K562 (cell line): ENCODE measurements at regions not wholly inside any gene's neighbourhood (a gene's known extent, or its start where the extent isn't known, plus 50 kb on each side); places are given as distances from the start of the nearest gene placed in this dataset.
A peak's percentile ranks its signal among the peaks of the same experiment; 100 is the strongest.
"Not testable (repeated sequence)": the region's sequence is repeated elsewhere in the genome, so short reads cannot be mapped to it uniquely, and the experiment has no call there.

Experiments
- ATAC-seq: fragments of 200-7000 bp; cut with Tn5 transposase; 3 replicates; pipeline ENCODE4 v1.9.1; 2020; ENCODE audit warnings: moderate library complexity
- BruUV-seq: library from RNA; stranded (reverse); fragments of 400-500 nt; replicated peaks from 2 replicates; lab custom pipeline; 2021; lab: Mats Ljungman, UMichigan
- CTCF ChIA-PET: fragments of 300-600 bp; formaldehyde crosslinking; extraction: SDS; loops from one replicate; lab custom pipeline; 2021; ENCODE audit warnings: low intra/inter-chr PET ratio; lab: Yijun Ruan, JAX
- POLR2A ChIA-PET: fragments of 300-600, 350-650 bp; sonication (Branson Sonifier 250); formaldehyde crosslinking; extraction: SDS; loops from one replicate; lab custom pipeline; 2021; ENCODE audit warnings: antibody characterized with exemption, inconsistent platforms; lab: Yijun Ruan, JAX
- DNase-seq, 4 experiments: peaks; one replicate each; pipeline versions ENCODE4 v3.0.0 to v3.0.0-alpha.2; 2011 to 2018; ENCODE audit warnings: low spot score in 3 of 4, mixed read lengths in 3 of 4; ENCODE audit errors: extremely low read depth in 1 of 4
- FAIRE-seq: peaks from 2 replicates; lab custom pipeline; 2011; peaks lifted over from hg19 to GRCh38; lab: Jason Lieb, UNC
- H2AFZ ChIP-seq: 2 replicates; pipeline ENCODE4 v1.6.0; 2011; ENCODE audit warnings: low read depth, low read length, control low read depth, inconsistent platforms
- H3K27ac ChIP-seq: fragments of 200-600 bp; 3 replicates; pipeline ENCODE4 v1.8.0; 2011; ENCODE audit warnings: low read depth, mild to moderate bottlenecking, control low read depth, inconsistent platforms, low read length, moderate library complexity, mixed read lengths; ENCODE audit errors: extremely low read depth
- H3K27me3 ChIP-seq, 2 experiments: fragments of 300-600 bp in 1 of 2; 2 replicates in 1 of 2; 3 replicates in 1 of 2; pipeline versions ENCODE4 v1.6.0 to v1.8.0; 2011; ENCODE audit warnings: inconsistent platforms in 2 of 2, low read length in 2 of 2, mild to moderate bottlenecking in 1 of 2, mixed read lengths in 1 of 2, moderate library complexity in 1 of 2; ENCODE audit not compliant: control insufficient read depth in 2 of 2, insufficient read depth in 2 of 2
- H3K36me3 ChIP-seq: fragments of 300-600 bp; 3 replicates; pipeline ENCODE4 v1.8.0; 2011; ENCODE audit warnings: mild to moderate bottlenecking, low read length, inconsistent platforms; ENCODE audit not compliant: control insufficient read depth, insufficient read depth
- H3K4me1 ChIP-seq, 2 experiments: fragments of 200-600 bp in 1 of 2; replicated peaks in 1 of 2; 2 replicates in 1 of 2; 3 replicates in 1 of 2; pipeline versions ENCODE4 v1.5.1 to v1.8.0; 2011; ENCODE audit warnings: inconsistent platforms in 2 of 2, low read length in 2 of 2, mild to moderate bottlenecking in 1 of 2, mixed read lengths in 1 of 2, moderate library complexity in 1 of 2; ENCODE audit not compliant: control insufficient read depth in 2 of 2, insufficient read depth in 2 of 2
- H3K4me2 ChIP-seq: 2 replicates; pipeline ENCODE4 v1.6.1; 2011; ENCODE audit warnings: low read length, control low read depth, inconsistent platforms, mixed read lengths; ENCODE audit not compliant: insufficient read depth
- H3K4me3 ChIP-seq: fragments of 200-600 bp; sonication (generic), shearing (Covaris generic); 2 replicates; pipeline ENCODE4 v1.5.1; 2016; ENCODE audit warnings: control low read depth, inconsistent platforms
- H3K79me2 ChIP-seq: fragments of 200-600 bp; 3 replicates; pipeline ENCODE4 v1.8.0; 2011; ENCODE audit warnings: low read length, inconsistent platforms; ENCODE audit not compliant: control insufficient read depth, insufficient read depth
- H3K9ac ChIP-seq, 2 experiments: 2 replicates each; pipeline versions ENCODE4 v1.6.0 to v1.6.1; 2011; ENCODE audit warnings: low read depth in 2 of 2, low read length in 2 of 2, control low read depth in 1 of 2, inconsistent platforms in 1 of 2, mild to moderate bottlenecking in 1 of 2, mixed read lengths in 1 of 2; ENCODE audit not compliant: insufficient read depth in 1 of 2
- H3K9me1 ChIP-seq: one replicate; pipeline ENCODE4 v1.6.0; 2011; ENCODE audit warnings: inconsistent platforms, mild to moderate bottlenecking, low read length, moderate library complexity; ENCODE audit not compliant: control insufficient read depth, insufficient read depth
- H3K9me3 ChIP-seq: replicated peaks from 2 replicates; pipeline ENCODE4 v1.5.1; 2011; ENCODE audit warnings: low read depth, low read length, inconsistent platforms; ENCODE audit not compliant: control insufficient read depth, insufficient read depth
- H4K20me1 ChIP-seq: replicated peaks from 2 replicates; pipeline ENCODE4 v1.6.1; 2011; ENCODE audit warnings: low read length, inconsistent platforms, mixed read lengths; ENCODE audit not compliant: control insufficient read depth, insufficient read depth
- BRCA1 ChIP-seq, 2 experiments: fragments of 450-650 bp in 1 of 2; sonication (generic) in 1 of 2; formaldehyde crosslinking in 1 of 2; IDR thresholded peaks; 2 replicates each; pipeline versions ENCODE4 v1.5.0 to v1.6.1; 2017 to 2020; ENCODE audit warnings: mild to moderate bottlenecking in 1 of 2, missing genetic modification reagents in 1 of 2
- CREBBP ChIP-seq: IDR thresholded peaks from one replicate; pipeline ENCODE4 v1.6.1; 2012; ENCODE audit warnings: low read depth, mild to moderate bottlenecking, control low read depth, inconsistent platforms, low read length
- FOXJ2 ChIP-seq: fragments of 200-800 bp; sonication (Bioruptor generic); IDR thresholded peaks from 2 replicates; pipeline ENCODE4 v1.6.1; 2016; ENCODE audit warnings: missing genetic modification characterization, missing compliant biosample characterization
- RBM25 ChIP-seq: fragments of 200-400 bp; formaldehyde crosslinking; IDR thresholded peaks from 2 replicates; pipeline ENCODE4 v1.6.1; 2018; ENCODE audit warnings: low read length, low read depth, moderate library complexity; ENCODE audit not compliant: severe bottlenecking
- SMC3 ChIP-seq: conservative IDR thresholded peaks from 2 replicates; pipeline ENCODE4 v1.6.1; 2011; ENCODE audit warnings: low read depth, low read length, improper control_type of control experiment; ENCODE audit not compliant: insufficient read depth
- SRF ChIP-seq, 2 experiments: fragments of 250-450, 450-650 bp in 1 of 2; sonication (Bioruptor Pico) in 1 of 2; sonication (generic) in 1 of 2; formaldehyde crosslinking; IDR thresholded peaks; 2 replicates each; pipeline versions ENCODE4 v1.5.0 to v1.5.1; 2020 to 2022; ENCODE audit warnings: mild to moderate bottlenecking in 1 of 2, missing genetic modification reagents in 1 of 2
- TSC22D4 ChIP-seq: fragments of 450-650 bp; IDR thresholded peaks from 2 replicates; pipeline ENCODE4 v1.6.1; 2016; ENCODE audit warnings: missing genetic modification characterization, missing biosample characterization, control low read depth
- ZFPM2 ChIP-seq: fragments of 250-450 bp; sonication (Bioruptor Pico); IDR thresholded peaks from 2 replicates; pipeline ENCODE4 v1.5.1; 2022; ENCODE audit warnings: mild to moderate bottlenecking
- ZNF146 ChIP-seq: IDR thresholded peaks from one replicate; pipeline ENCODE4 v1.6.1; 2018; ENCODE audit warnings: missing compliant biosample characterization; ENCODE audit not compliant: unreplicated experiment
- ZNF165 ChIP-seq: fragments of 250-450 bp; sonication (Bioruptor Pico); IDR thresholded peaks from 2 replicates; pipeline ENCODE4 v1.4.0; 2020; ENCODE audit warnings: borderline replicate concordance
- ZNF707 ChIP-seq: fragments of 250-450 bp; sonication (Bioruptor Pico); conservative IDR thresholded peaks from 2 replicates; pipeline ENCODE4 v1.8.0; 2022; ENCODE audit warnings: inconsistent platforms, mild to moderate bottlenecking, moderate library complexity
- WGBS: fragments of 100-300 bp; shearing (Covaris generic); methylation state at CpG from one replicate; pipeline ENCODE4 v1.1.6; 2016; ENCODE audit warnings: low coverage, mixed read lengths; ENCODE audit not compliant: insufficient coverage; ENCODE audit errors: missing lambda C conversion rate; 5-methylcytosine and 5-hydroxymethylcytosine counted together
- in situ Hi-C: fragments of 300-500 bp; cut with MboI; formaldehyde crosslinking; loops from 4 replicates; pipeline ENCODE4 v1.15.0; 2018; ENCODE audit warnings: inconsistent platforms, mixed read lengths
- intact Hi-C: fragments of 100-400 bp; cut with micrococcal nuclease; formaldehyde crosslinking; loops from 2 replicates; pipeline ENCODE4 v1.14.2; 2022

- intact Hi-C loops, result no loop called here
- no TSS peak for BruUV-seq
- CTCF ChIA-PET, result no interaction called here
Observed at GRCh38 chr4:115190529-115190928, 77.1 kb upstream of the NDST4 start.

DNA sequence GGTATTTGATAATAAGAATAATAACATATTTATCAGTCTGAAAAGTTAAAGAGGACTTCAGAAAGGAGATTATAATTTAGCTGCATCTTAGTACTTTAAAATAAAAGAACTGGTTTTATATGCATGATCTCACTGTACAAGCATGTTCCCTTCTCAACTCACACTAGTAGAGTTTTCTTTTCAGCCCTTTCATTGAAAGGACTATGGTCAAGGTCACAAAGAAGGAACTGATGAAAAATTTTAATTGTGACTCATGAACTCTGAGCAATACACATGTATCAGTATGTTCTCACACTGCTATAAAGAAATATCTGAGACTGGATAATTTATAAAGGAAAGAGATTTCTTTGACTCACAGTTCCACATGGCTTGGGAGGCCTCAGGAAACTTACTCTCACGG, 73.7 kb upstream of the NDST4 start:
- intact Hi-C loops (no loop called here), in situ Hi-C loops (no loop called here)
- H3K9me3 ChIP-seq, result no peaks in the 10 kb centered on the region; the same call in 1 of the 2 replicates
- no peaks in the 10 kb centered on the region for H3K4me1 ChIP-seq
- H3K27ac ChIP-seq, result no peak overlapping the region
- H4K20me1 ChIP-seq, result no peaks in the 10 kb centered on the region
- no peaks in the 10 kb centered on the region for H3K79me2 ChIP-seq
- H3K9me1 ChIP-seq, result no peaks in the 10 kb centered on the region
- BruUV-seq, result no TSS peak
- no peak overlapping the region for H2AFZ ChIP-seq
- no peaks in the 10 kb centered on the region for H3K27me3 ChIP-seq
- ATAC-seq (no peak), DNase-seq (no peak), FAIRE-seq (no peak)
- no peak overlapping the region for H3K4me2 ChIP-seq
- no peaks in the 10 kb centered on the region for H3K36me3 ChIP-seq
- no peak overlapping the region for H3K9ac ChIP-seq
- TF ChIP-seq ZNF707 (CRISPR knock-in tag) (no peak), ZFPM2 (CRISPR knock-in tag) (no peak), CREBBP (no peak)
- WGBS, result 0% methylated on average over 1 of the region's 1 CpG
- CTCF ChIA-PET, result no interaction called here
- POLR2A ChIA-PET, result no interaction called here
- H3K4me3 ChIP-seq, result no peak overlapping the region

More at GRCh38 chr4:115190529-115190928, 77.1 kb upstream of the NDST4 start:
- Histone ChIP-seq H2AFZ (no peak overlapping the region), H4K20me1 (no peaks in the 10 kb centered on the region), H3K36me3 (no peaks in the 10 kb centered on the region), H3K9me3 (no peaks in the 10 kb centered on the region; the same call in 1 of the 2 replicates), H3K4me1 (no peaks in the 10 kb centered on the region), H3K9me1 (no peaks in the 10 kb centered on the region), H3K27ac (no peak overlapping the region), H3K9ac (no peak overlapping the region), H3K79me2 (no peaks in the 10 kb centered on the region)
- in situ Hi-C loops, result no loop called here
- POLR2A ChIA-PET, result no interaction called here
- FAIRE-seq, result no peak
- TF ChIP-seq RBM25, result peak; percentile 55
- TF ChIP-seq TSC22D4 (tag), result no peak
- TF ChIP-seq ZNF165 (CRISPR knock-in tag), result no peak
- no peak for TF ChIP-seq SMC3
- no peak for TF ChIP-seq SRF (CRISPR knock-in tag; IDR thresholded peaks at IDR 0.05)
- peak; percentile 67 for TF ChIP-seq ZNF146 (CRISPR knock-in tag)
- TF ChIP-seq FOXJ2 (tag), result no peak
- no peak for TF ChIP-seq BRCA1 (IDR thresholded peaks at IDR 0.05)
- TF ChIP-seq BRCA1 (CRISPR knock-in tag; IDR thresholded peaks at IDR 0.05), result no peak
- TF ChIP-seq, all 486 proteins: peak for 2
- no peak overlapping the region for H3K4me2 ChIP-seq
- no peak overlapping the region for H3K4me3 ChIP-seq
- ATAC-seq (no peak), DNase-seq (no peak)
- H3K27me3 ChIP-seq, result no peaks in the 10 kb centered on the region

DNA sequence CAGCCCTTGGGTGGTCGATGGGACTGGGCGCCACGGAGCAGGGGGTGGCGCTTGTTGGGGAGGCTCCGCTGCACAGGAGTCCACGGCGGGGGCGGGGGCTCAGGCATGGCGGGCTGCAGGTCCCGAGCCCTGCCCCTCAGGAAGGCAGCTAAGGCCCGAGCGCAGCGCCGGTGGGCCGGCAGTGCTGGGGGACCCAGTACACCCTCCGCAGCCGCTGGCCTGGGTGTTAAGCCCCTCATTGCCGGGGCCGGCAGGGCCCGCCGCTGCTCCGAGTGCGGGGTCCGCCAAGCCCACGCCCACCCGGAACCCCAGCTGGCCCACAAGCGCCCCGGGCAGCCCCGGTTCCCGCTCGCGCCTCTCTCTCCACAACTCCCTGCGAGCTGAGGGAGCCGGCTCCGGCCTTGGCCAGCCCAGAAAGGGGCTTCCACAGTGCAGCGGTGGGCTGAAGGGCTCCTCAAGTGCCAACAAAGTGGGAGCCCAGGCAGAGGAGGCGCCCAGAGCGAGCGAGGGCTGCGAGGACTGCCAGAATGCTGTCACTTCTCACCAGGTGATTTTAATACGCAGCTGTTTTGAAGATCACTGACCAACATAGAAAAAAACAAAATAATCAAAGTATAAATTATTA, 66.1 kb upstream of the NDST4 start:
- FAIRE-seq, H3K4me3 ChIP-seq, CTCF ChIA-PET, H3K27me3 ChIP-seq, H2AFZ ChIP-seq, DNase-seq, H3K36me3 ChIP-seq, in situ Hi-C loops, intact Hi-C loops, POLR2A ChIA-PET, H3K27ac ChIP-seq, H4K20me1 ChIP-seq, H3K4me2 ChIP-seq, H3K9ac ChIP-seq, ATAC-seq, H3K9me3 ChIP-seq, H3K4me1 ChIP-seq, H3K79me2 ChIP-seq, BruUV-seq, H3K9me1 ChIP-seq: not testable (repeated sequence)
- WGBS, result 6% methylated on average over 39 of the region's 41 CpGs
